NB4 (cell line): ENCODE measurements at regions not wholly inside any gene's neighbourhood (a gene's known extent, or its start where the extent isn't known, plus 50 kb on each side); places are given as distances from the start of the nearest gene placed in this dataset.

ENCODE experiments used
- MYC ChIP-seq: IDR thresholded peaks from 2 replicates; pipeline ENCODE4 v1.6.1; 2011; ENCODE audit warnings: low read depth, low read length
- POLR2A ChIP-seq: IDR thresholded peaks from 2 replicates; pipeline ENCODE4 v1.6.1; 2011; ENCODE audit warnings: mild to moderate bottlenecking; ENCODE audit not compliant: insufficient read length; ENCODE audit errors: extremely low read depth
- TF ChIP-seq, protein P1 (sequence below): IDR thresholded peaks from one replicate; pipeline ENCODE4 v1.5.1; 2012; ENCODE audit warnings: low read depth, low read length

DNA sequence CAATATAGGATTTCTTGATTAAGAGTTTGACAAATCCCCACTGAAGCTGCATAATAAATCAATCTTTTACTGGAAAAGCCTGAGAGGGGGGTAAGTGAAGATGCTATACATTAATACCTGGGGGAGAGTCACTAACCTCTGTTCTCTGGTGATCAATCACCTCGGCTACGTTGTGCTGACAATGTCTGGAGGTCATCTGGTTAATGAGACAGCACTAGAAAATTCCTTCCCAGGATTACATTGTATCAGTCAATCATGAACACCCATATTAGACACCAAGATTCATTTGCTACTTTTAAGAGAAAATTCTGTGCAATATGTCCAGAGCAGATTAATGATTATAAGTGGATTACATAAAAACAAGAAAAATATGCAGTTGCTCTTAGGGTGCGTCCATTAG, 408.3 kb downstream of the PDHA2 start:
- TF ChIP-seq, protein P1, sequence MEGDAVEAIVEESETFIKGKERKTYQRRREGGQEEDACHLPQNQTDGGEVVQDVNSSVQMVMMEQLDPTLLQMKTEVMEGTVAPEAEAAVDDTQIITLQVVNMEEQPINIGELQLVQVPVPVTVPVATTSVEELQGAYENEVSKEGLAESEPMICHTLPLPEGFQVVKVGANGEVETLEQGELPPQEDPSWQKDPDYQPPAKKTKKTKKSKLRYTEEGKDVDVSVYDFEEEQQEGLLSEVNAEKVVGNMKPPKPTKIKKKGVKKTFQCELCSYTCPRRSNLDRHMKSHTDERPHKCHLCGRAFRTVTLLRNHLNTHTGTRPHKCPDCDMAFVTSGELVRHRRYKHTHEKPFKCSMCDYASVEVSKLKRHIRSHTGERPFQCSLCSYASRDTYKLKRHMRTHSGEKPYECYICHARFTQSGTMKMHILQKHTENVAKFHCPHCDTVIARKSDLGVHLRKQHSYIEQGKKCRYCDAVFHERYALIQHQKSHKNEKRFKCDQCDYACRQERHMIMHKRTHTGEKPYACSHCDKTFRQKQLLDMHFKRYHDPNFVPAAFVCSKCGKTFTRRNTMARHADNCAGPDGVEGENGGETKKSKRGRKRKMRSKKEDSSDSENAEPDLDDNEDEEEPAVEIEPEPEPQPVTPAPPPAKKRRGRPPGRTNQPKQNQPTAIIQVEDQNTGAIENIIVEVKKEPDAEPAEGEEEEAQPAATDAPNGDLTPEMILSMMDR: no peak
- no peak for TF ChIP-seq POLR2A
- no peak for TF ChIP-seq MYC
